Cardiac fibroblast (primary cell): ENCODE measurements at regions not wholly inside any gene's neighbourhood (a gene's known extent, or its start where the extent isn't known, plus 50 kb on each side); places are given as distances from the start of the nearest gene placed in this dataset.

Experiments used
- DNase-seq, 2 donors: peaks; one replicate each; pipeline versions ENCODE4 v3.0.0 to v3.0.0-alpha.2; 2010; ENCODE audit warnings: low read depth in 2 of 2
- H3K4me3 ChIP-seq, 2 donors: replicated peaks in 1 of 2; 1 replicate in 1 of 2; 2 replicates in 1 of 2; pipeline ENCODE4 v1.5.1; 2011; ENCODE audit warnings: low read depth in 2 of 2, low read length in 2 of 2, mild to moderate bottlenecking in 2 of 2, moderate library complexity in 1 of 2
- CTCF ChIP-seq: IDR thresholded peaks from one replicate; pipeline ENCODE4 v1.5.1; 2011; ENCODE audit warnings: low read depth, mild to moderate bottlenecking, low read length, inconsistent platforms

- no peak for TF ChIP-seq CTCF
- DNase-seq: no peak
- H3K4me3 ChIP-seq: no peak overlapping the region
Measured at GRCh38 chr9:25427898-25428297, 250.3 kb downstream of the TUSC1 start.

GRCh38 chr9:25427290-25427689 lies 251.0 kb downstream of the TUSC1 start:
- no peak for DNase-seq
- no peak for TF ChIP-seq CTCF

DNA sequence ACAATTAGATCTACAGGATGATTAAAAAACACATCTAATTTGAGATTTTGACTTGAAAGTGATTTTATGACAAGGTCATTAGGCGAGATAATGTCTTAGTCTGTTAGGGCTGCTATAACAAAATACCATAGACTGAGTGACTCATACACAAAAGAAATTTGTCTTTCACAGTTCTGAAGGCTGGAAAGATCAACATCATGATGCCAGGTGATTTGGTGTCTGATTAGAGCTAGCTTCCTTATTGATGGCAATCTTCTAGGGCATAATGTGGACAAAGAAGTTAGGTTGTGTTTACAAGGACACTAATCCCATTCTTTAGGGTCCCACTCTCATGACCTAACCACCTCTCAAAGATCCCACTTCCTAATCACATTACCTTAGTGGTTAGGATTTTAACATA lies 256.7 kb downstream of the TUSC1 start:
- TF ChIP-seq CTCF: no peak
- no peak overlapping the region for H3K4me3 ChIP-seq
- DNase-seq: no peak

More at GRCh38 chr9:25427290-25427689, 251.0 kb downstream of the TUSC1 start:
- H3K4me3 ChIP-seq: no peak overlapping the region

GRCh38 chr9:25418974-25419373 lies 259.3 kb downstream of the TUSC1 start:
- H3K4me3 ChIP-seq: no peak overlapping the region
- peak in 1 of 2 donors; percentile 3 for DNase-seq
- TF ChIP-seq CTCF: no peak

DNA sequence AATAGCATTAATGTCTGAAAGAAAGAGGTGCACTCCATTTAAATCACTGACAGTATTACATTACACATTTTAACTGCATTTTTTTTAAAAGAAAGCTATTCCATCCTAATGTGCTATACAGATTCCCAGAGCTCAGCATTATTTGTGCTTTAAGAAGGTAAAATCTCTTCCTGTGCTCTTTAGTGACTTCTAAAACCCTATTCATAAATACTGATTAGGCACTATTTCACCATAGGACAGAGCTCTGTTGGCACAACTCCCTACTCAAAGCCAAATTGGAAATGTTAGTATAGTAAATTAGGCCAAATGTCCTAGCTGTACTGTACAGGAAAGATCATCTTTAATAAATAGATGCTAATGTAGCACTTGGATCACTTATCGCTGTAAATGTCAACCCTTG lies 262.5 kb downstream of the TUSC1 start:
- TF ChIP-seq CTCF: no peak
- no peak for DNase-seq
- H3K4me3 ChIP-seq: no peak overlapping the region

DNA sequence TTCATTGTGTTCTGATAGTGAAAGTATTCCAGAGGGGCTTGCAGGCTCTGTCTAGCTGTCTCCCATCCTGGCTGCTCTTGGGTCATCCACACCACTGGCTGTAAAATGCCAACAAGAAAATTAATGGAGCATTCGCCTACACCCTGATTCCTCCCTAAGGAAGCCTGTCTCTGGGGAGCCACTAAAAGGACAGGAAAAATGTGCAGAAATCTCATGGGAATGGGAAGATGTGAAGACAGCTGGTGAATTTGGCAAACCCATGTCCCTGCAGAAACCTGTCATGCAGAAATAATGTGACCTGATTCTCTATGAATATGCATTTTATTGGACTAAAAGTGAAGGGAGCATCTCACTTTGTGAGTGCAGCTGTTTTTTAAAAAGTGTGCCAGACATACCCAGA lies 265.6 kb downstream of the TUSC1 start:
- no peak for TF ChIP-seq CTCF

DNA sequence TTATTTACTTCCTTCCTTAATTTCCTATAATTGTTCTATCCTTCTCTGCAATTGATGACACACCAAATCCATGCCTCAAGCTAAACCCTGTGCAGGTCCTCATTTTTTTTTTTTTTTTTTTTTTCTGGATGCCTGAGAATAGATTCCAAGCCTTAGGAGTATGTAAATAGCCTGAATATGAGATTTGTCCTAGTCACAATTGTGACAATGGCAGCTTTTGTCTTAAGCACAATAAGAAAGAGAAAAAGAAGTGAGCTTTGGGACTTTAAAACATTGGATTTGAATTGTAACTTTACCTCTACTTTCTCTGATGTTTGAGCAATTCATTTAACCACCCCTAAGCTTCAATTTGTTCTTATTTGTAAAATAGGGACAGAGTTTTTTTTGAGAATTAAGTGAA lies 280.5 kb downstream of the TUSC1 start:
- DNase-seq: no peak
- no peak for TF ChIP-seq CTCF
- H3K4me3 ChIP-seq: no peak overlapping the region

More for the DNA sequence above, 265.6 kb downstream of the TUSC1 start:
- DNase-seq: no peak
- no peak overlapping the region for H3K4me3 ChIP-seq
